Caco-2 (cell line): ENCODE measurements at regions not wholly inside any gene's neighbourhood (a gene's known extent, or its start where the extent isn't known, plus 50 kb on each side); places are given as distances from the start of the nearest gene placed in this dataset.

Source experiments
- BruUV-seq: library from RNA; stranded (reverse); fragments of 400-500 nt; replicated peaks from 2 replicates; lab custom pipeline; 2021; lab: Mats Ljungman, UMichigan
- CTCF ChIA-PET: fragments of 300-600 bp; sonication (Branson Sonifier 250); formaldehyde crosslinking; loops from one replicate; lab custom pipeline; 2022; ENCODE audit warnings: antibody characterized with exemption; lab: Charles Lee
- POLR2A ChIA-PET: fragments of 300-600 bp; sonication (Branson Sonifier 250); formaldehyde crosslinking; loops from one replicate; lab custom pipeline; 2022; ENCODE audit warnings: antibody characterized with exemption; lab: Charles Lee
- DNase-seq, 2 experiments: peaks; one replicate each; pipeline versions ENCODE4 v3.0.0 to v3.0.0-alpha.2; 2020 to 2022
- H3K27me3 ChIP-seq: replicated peaks from 2 replicates; pipeline ENCODE4 v1.6.0; 2011; ENCODE audit warnings: low read length; ENCODE audit not compliant: control insufficient read depth, insufficient read depth
- H3K36me3 ChIP-seq: 2 replicates; pipeline ENCODE4 v1.5.1; 2011; ENCODE audit warnings: low read length; ENCODE audit not compliant: control insufficient read depth, insufficient read depth
- H3K4me1 ChIP-seq: fragments of 250-450 bp; sonication (Bioruptor Pico); 2 replicates; pipeline ENCODE4 v1.5.1; 2020; ENCODE audit warnings: mild to moderate bottlenecking
- H3K4me3 ChIP-seq: 2 replicates; pipeline ENCODE4 v1.5.1; 2011; ENCODE audit warnings: low read depth, mild to moderate bottlenecking, control low read depth, low read length
- H3K9me3 ChIP-seq: fragments of 250-450 bp; sonication (Bioruptor Pico); 2 replicates; pipeline ENCODE4 v1.5.1; 2020; ENCODE audit warnings: mild to moderate bottlenecking, moderate library complexity
- H3K27ac Mint-ChIP-seq: one replicate; pipeline ENCODE4 v1.8.0; 2022; ENCODE audit warnings: mixed read lengths; ENCODE audit not compliant: unreplicated experiment
- H3K27me3 Mint-ChIP-seq: one replicate; pipeline ENCODE4 v1.8.0; 2022; ENCODE audit warnings: mixed read lengths; ENCODE audit not compliant: insufficient read depth, unreplicated experiment
- H3K36me3 Mint-ChIP-seq: one replicate; pipeline ENCODE4 v1.8.0; 2022; ENCODE audit warnings: mild to moderate bottlenecking, mixed read lengths; ENCODE audit not compliant: insufficient read depth, unreplicated experiment
- H3K4me1 Mint-ChIP-seq: one replicate; pipeline ENCODE4 v1.8.0; 2022; ENCODE audit warnings: low read depth, mixed read lengths; ENCODE audit not compliant: unreplicated experiment
- H3K4me3 Mint-ChIP-seq: one replicate; pipeline ENCODE4 v1.8.0; 2022; ENCODE audit warnings: mild to moderate bottlenecking, moderate library complexity, mixed read lengths; ENCODE audit not compliant: unreplicated experiment
- H3K9me3 Mint-ChIP-seq: one replicate; pipeline ENCODE4 v1.8.0; 2022; ENCODE audit warnings: mixed read lengths; ENCODE audit not compliant: unreplicated experiment
- CTCF ChIP-seq, 2 experiments: fragments of 200-600 bp in 1 of 2; IDR thresholded peaks; 1 replicate in 1 of 2; 2 replicates in 1 of 2; pipeline versions ENCODE4 v1.5.1 to v1.8.0; 2011 to 2022; ENCODE audit warnings: antibody characterized with exemption in 1 of 2, control low read depth in 1 of 2, inconsistent platforms in 1 of 2, low read depth in 1 of 2, low read length in 1 of 2, mild to moderate bottlenecking in 1 of 2, moderate library complexity in 1 of 2; ENCODE audit not compliant: insufficient read depth in 1 of 2, severe bottlenecking in 1 of 2, unreplicated experiment in 1 of 2
- intact Hi-C: fragments of 100-400 bp; cut with micrococcal nuclease; formaldehyde crosslinking; loops from one replicate; pipeline ENCODE4 v1.10.0; 2022; ENCODE audit not compliant: unreplicated experiment

- intact Hi-C loops: no loop called here
- Histone ChIP-seq H3K4me1 (no peaks in the 10 kb centered on the region), H3K27me3 (no peaks in the 10 kb centered on the region), H3K9me3 (no peaks in the 10 kb centered on the region), H3K36me3 (no peaks in the 10 kb centered on the region), H3K4me3 (no peak overlapping the region)
- no peak for DNase-seq
- ChIA-PET CTCF (no interaction called here), POLR2A (no interaction called here)
- no peak for TF ChIP-seq CTCF (IDR thresholded peaks at IDR 0.05; ENCODE audit: insufficient read depth in 1 of 2, low read depth in 1 of 2, low read length in 1 of 2, severe bottlenecking in 1 of 2, unreplicated experiment in 1 of 2)
- Mint-ChIP-seq H3K27ac (no peak overlapping the region), H3K9me3 (no peaks in the 10 kb centered on the region), H3K4me1 (no peaks in the 10 kb centered on the region), H3K36me3 (no peaks in the 10 kb centered on the region), H3K27me3 (peaks cover 3% of the 10 kb centered on the region), H3K4me3 (no peak overlapping the region)
- BruUV-seq: no TSS peak
These were observed 316.9 kb upstream of the THSD7B start for GRCh38 chr2:136448432-136448831.

GRCh38 chr2:136444323-136444722 is 321.0 kb upstream of the THSD7B start:
- no peak overlapping the region for H3K4me3 ChIP-seq
- H3K4me1 ChIP-seq: no peaks in the 10 kb centered on the region
- H3K27ac Mint-ChIP-seq: no peak overlapping the region
- no TSS peak for BruUV-seq
- no peaks in the 10 kb centered on the region for H3K36me3 ChIP-seq
- no peak for DNase-seq
- no peaks in the 10 kb centered on the region for H3K9me3 ChIP-seq
- intact Hi-C loops: no loop called here
- peaks cover 4% of the 10 kb centered on the region for H3K27me3 Mint-ChIP-seq
- H3K4me3 Mint-ChIP-seq: no peak overlapping the region
- no peaks in the 10 kb centered on the region for H3K27me3 ChIP-seq
- no peaks in the 10 kb centered on the region for H3K4me1 Mint-ChIP-seq
- TF ChIP-seq CTCF (IDR thresholded peaks at IDR 0.05; ENCODE audit: insufficient read depth in 1 of 2, low read depth in 1 of 2, low read length in 1 of 2, severe bottlenecking in 1 of 2, unreplicated experiment in 1 of 2): no peak
- ChIA-PET POLR2A (no interaction called here), CTCF (no interaction called here)
- no peaks in the 10 kb centered on the region for H3K36me3 Mint-ChIP-seq
- H3K9me3 Mint-ChIP-seq: no peaks in the 10 kb centered on the region

GRCh38 chr2:136443661-136444060 is 321.7 kb upstream of the THSD7B start:
- Histone ChIP-seq H3K4me1 (no peaks in the 10 kb centered on the region), H3K27me3 (no peaks in the 10 kb centered on the region), H3K9me3 (no peaks in the 10 kb centered on the region), H3K4me3 (no peak overlapping the region), H3K36me3 (no peaks in the 10 kb centered on the region)
- H3K27me3 Mint-ChIP-seq: peaks cover 4% of the 10 kb centered on the region
- no peak for TF ChIP-seq CTCF (IDR thresholded peaks at IDR 0.05; ENCODE audit: insufficient read depth in 1 of 2, low read depth in 1 of 2, low read length in 1 of 2, severe bottlenecking in 1 of 2, unreplicated experiment in 1 of 2)
- BruUV-seq: no TSS peak
- H3K36me3 Mint-ChIP-seq: no peaks in the 10 kb centered on the region
- POLR2A ChIA-PET: no interaction called here
- CTCF ChIA-PET: no interaction called here
- no peaks in the 10 kb centered on the region for H3K9me3 Mint-ChIP-seq
- DNase-seq: no peak
- no peak overlapping the region for H3K27ac Mint-ChIP-seq
- intact Hi-C loops: no loop called here
- H3K4me1 Mint-ChIP-seq: no peaks in the 10 kb centered on the region
- H3K4me3 Mint-ChIP-seq: no peak overlapping the region
